CD4-positive, alpha-beta T cell treated with Interleukin-1 beta for 1 hour (primary cell): ENCODE measurements at regions not wholly inside any gene's neighbourhood (a gene's known extent, or its start where the extent isn't known, plus 50 kb on each side); places are given as distances from the start of the nearest gene placed in this dataset.

ENCODE experiments used
- DNase-seq, 2 donors: peaks; one replicate each; pipeline ENCODE4 v3.0.0-alpha.2; 2020 to 2022

DNA sequence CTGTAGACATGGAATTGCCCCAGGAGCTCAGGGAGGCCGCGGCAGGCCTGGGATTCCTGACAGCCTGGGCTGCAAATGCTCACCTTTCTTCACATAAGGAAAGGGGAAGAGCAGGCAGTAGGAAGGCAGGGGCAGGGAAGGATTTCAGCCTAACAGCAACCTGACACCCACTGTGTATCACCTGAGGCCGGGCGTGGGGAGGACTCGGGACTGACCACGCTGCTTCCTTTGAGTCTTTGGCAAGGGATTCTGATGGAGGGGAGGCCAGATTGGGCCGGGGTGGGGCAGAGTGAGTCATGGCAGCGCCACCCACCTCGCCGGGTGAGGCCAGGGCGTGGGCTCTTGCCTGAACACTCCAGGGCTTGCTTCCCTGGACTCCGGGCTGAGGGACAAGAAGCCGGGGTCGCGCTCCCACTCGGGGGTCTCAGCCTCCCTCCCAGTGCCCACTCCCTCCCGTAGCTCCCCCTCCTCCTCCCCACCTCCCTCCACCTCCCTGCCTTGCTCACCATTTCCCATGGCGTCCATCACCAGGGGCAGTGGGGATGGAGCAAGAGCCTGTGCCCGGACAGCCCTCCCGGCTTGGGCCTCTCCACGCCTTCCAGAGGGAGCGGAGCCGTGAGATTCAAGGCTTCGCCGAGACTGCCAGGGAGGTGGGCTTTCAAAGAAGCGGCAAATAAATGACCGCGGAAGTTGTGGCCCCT lies 247.9 kb upstream of the RTL1 start:
- DNase-seq, result no peak

- DNase-seq, result no peak
Observed at GRCh38 chr14:101151927-101152305, 248.4 kb upstream of the RTL1 start.

- DNase-seq, result no peak
Observed at GRCh38 chr14:101152855-101153254, 249.3 kb upstream of the RTL1 start.

DNA sequence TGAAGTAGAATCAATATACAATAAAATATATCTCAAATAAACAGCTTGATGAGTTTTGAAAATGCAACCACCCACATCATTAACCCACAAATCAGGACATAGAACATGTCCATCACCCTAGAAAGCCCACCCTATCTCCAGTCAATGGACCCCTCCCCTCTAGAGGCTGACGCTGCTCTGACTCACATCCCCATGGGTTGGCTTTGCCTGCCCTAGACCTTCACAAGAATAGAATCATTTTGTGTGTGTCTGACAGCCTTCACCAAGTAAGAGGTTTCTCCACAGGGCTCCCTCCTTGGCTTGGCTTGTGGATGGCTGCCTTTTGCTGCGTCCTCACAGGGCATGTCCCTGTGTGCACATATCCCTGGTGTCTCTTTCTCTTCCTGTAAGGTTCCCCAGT lies 250.2 kb upstream of the RTL1 start:
- no peak for DNase-seq

GRCh38 chr14:101155575-101155974 lies 252.1 kb upstream of the RTL1 start:
- DNase-seq, result no peak

DNA sequence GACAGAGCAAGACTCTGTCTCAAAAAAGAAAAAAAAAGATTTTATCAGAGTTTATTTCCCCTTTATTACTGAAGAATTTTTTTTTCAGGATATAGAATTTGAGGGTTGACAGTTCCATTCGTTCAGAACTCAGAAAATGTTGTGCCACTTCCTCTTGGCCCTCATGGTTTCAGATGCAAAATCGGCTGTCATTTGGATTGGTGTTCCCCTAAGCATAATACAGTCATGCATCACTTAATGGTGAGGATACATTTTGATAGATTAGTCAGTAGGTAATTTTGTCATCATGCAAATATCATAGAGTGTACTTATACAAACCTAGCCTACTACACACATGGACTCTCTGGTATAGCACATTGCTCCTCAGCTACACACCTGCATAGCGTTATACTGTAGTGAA lies 263.9 kb upstream of the RTL1 start:
- no peak for DNase-seq

GRCh38 chr14:101169267-101169666 lies 265.7 kb upstream of the RTL1 start:
- no peak for DNase-seq

- DNase-seq, result no peak
Observed at GRCh38 chr14:101171650-101172049, 268.1 kb upstream of the RTL1 start.

DNA sequence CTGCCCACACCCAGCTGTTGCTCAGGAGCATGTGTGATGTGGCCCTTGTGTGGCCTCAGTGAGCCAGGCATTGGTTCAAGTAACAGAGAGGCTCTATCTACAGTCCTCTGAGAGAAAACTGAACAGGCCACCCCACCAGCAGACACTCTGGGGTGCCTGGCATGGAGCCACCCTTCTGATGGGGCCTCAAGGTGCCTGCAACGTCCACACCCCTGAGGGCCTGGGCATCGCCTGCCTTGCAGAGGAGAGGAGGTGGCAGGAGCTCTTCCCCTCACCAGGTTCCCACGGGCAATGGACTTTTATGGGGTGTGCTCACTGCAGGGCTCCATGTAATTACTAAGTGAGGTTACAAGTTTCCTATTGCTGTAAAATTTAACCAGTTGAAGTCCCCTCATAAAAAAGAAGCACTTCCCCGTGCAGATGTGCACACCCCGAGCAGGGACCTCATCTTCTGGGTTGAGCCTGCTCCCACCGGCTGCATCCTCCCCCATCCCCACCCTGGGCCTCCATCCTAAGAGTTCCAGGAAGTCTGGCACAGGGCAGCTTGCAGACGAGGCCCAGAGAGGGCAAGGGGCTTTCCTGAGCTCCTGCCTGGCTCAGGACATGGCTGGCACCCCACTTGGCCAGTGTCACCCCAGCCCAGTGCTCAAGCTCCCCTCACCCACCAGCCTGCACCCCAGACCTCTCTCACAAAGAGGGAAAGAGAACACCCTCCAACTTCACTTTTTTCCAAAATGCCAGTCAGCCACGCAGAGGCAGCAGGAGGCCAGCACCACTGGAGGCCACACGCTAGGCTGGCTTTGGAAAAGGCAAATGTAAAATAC lies 270.4 kb upstream of the RTL1 start:
- no peak for DNase-seq

GRCh38 chr14:101174522-101174838 lies 271.0 kb upstream of the RTL1 start:
- no peak for DNase-seq

DNA sequence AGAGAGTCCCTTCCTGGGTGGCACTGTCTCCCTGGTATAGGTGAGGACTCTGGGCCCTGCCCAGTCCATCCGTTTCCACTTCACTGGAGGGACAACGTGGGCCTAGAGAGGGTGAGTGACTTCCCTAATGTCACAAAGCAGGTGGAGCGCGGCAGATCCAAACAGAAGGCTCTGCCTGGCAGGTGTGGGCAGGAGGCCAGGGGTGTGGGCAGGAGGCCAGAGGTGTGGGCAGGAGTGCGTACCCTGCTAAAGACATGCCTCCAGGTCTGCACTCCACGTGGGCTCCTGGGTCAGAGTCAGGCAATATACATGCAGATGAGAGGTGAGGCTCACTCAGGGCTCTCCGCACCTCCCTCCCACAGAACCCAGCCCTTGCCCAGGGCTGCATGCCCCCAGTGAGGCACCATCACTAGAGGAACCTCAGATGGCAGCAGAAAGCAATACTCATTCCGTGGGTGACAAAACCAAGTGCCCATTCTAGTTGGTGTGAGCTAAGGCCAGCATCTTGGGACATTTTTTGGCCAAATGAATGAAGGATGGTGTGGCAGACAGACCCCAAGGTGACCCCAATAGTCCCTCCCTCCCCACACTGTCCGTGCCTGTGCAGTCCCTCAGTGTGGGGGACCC lies 271.6 kb upstream of the RTL1 start:
- no peak for DNase-seq

- DNase-seq, result no peak
Observed at GRCh38 chr14:101175731-101176534, 272.4 kb upstream of the RTL1 start.

DNA sequence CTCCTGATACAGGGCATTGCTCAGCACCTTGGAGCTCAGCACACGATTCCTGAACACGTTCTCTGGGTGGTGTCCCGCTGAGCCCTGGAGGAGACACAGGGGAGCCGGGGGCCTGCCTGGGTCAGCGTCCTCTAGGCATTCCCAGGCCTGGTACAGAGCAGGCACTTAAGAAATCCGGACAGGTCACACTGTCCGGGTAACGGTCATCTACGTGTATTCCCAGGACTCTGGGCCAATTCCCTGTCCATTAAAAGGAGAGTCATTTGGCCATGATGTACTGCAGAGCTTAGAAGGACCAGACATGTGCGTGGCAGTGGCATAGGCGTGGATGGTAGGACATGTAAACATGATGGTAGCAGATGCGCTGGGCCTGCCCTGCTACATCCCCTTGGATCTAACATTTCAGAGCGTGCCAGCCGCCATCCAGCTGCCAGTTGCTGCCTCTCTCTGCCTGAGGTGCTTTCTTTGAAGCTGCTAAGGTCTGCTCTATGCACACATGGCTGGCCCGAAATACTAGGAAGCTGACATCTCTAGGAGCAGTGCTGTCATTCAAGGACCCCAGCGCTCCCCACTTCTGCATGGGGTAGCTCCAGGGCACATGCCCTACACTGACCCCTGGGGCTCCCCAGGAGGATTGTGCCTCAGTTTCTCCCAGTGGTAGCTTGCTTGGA lies 273.1 kb upstream of the RTL1 start:
- no peak for DNase-seq

- DNase-seq, result no peak
Observed at GRCh38 chr14:101177301-101177971, 273.9 kb upstream of the RTL1 start.

GRCh38 chr14:101178184-101179072 lies 274.9 kb upstream of the RTL1 start:
- DNase-seq, result no peak

GRCh38 chr14:101179691-101180211 lies 276.2 kb upstream of the RTL1 start:
- DNase-seq, result no peak

- DNase-seq, result no peak
Observed at GRCh38 chr14:101181446-101182313, 278.2 kb upstream of the RTL1 start.

DNA sequence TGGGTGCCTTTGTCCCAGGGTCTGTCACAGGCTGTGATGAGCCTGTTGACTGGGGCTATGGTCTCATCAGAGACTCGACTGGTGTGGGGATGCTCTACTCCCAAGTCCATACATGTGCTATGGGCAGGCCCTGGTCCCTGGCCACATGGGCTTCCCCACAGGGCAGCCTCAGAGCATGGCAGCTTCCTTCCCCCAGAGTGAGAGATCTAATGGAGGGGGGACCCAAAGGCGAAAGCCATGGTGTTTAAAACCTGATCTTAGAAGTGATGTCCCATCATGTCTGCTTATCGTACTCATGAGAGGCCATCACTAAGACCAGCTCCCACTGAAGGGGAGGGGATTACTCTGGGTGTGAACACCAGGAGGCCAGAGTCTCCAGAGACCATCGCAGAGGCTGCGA lies 279.0 kb upstream of the RTL1 start:
- DNase-seq, result no peak

DNA sequence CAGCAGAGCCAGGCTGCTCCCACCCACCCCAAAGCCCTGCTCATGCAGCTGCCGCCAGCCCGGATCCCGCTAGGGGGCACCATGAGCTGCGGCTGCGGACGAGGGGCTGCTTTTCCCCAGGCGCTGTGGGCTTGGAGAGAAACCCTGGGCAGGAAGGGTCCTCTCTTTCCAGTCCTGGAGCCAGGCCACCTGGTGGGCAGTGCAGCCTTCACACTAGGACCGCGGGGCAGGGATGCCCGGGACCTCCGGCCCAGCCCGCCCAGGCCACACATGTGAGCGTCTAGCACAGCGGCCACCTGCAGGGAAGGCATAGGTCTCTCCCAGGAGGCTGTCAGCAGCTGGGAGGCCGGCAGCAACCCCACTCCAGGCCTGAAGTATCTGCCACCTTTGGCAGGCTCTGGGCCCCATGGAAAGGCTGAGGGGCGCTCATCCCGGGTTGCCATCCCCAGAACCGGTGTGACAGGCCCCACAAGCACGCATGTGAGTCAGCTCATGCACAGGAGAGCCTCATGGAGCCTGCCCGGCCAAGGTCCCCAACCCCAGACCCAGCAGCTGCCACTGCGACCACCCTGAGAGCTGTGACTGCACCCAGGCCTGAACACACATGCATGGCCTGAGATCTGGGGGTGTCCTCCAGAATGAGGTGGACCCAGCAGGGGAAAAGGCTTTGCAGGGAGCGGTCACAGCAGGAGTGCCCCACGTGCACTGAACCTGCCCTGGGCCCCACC lies 280.0 kb upstream of the RTL1 start:
- no peak for DNase-seq
